Rectal smooth muscle tissue (tissue), 1 donor: ENCODE measurements at regions not wholly inside any gene's neighbourhood (a gene's known extent, or its start where the extent isn't known, plus 50 kb on each side); places are given as distances from the start of the nearest gene placed in this dataset.

Experiments
- H3K27ac ChIP-seq: one replicate; pipeline ENCODE4 v1.7.0; 2013; ENCODE audit warnings: low read depth, low read length, inconsistent platforms
- H3K27me3 ChIP-seq: one replicate; pipeline ENCODE4 v1.7.0; 2013; ENCODE audit warnings: low read length; ENCODE audit not compliant: control insufficient read depth, insufficient read depth
- H3K36me3 ChIP-seq: one replicate; pipeline ENCODE4 v1.7.0; 2013; ENCODE audit warnings: low read length; ENCODE audit not compliant: control insufficient read depth, insufficient read depth
- H3K4me1 ChIP-seq: one replicate; pipeline ENCODE4 v1.7.0; 2013; ENCODE audit warnings: low read length; ENCODE audit not compliant: control insufficient read depth, insufficient read depth
- H3K4me3 ChIP-seq: one replicate; pipeline ENCODE4 v1.7.0; 2013; ENCODE audit warnings: low read length
- H3K9ac ChIP-seq: one replicate; pipeline ENCODE4 v1.7.0; 2013; ENCODE audit warnings: low read length

DNA sequence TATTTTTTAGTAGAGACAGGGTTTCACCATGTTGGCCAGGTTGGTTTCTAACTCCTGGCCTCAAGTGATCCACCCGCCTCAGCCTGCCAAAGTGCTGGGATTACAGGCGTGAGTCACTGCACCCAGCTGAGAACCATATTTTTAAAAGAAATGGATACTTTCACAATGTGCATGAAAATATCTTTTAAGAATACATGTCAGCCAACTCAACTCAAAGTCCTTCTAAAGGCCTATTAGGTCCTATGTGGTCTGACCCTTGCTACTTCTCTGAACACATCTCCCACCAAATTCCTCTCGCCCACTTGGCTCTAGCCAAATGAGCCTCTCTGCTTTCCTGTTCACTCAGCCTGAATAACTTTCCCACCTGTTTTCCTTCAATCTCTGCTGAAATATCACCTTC, 119.6 kb downstream of the MTX2 start:
- Histone ChIP-seq H3K27me3 (no peaks in the 10 kb centered on the region), H3K36me3 (no peaks in the 10 kb centered on the region), H3K27ac (no peak overlapping the region), H3K4me1 (peaks cover 11% of the 10 kb centered on the region), H3K4me3 (no peak overlapping the region), H3K9ac (no peak overlapping the region)

DNA sequence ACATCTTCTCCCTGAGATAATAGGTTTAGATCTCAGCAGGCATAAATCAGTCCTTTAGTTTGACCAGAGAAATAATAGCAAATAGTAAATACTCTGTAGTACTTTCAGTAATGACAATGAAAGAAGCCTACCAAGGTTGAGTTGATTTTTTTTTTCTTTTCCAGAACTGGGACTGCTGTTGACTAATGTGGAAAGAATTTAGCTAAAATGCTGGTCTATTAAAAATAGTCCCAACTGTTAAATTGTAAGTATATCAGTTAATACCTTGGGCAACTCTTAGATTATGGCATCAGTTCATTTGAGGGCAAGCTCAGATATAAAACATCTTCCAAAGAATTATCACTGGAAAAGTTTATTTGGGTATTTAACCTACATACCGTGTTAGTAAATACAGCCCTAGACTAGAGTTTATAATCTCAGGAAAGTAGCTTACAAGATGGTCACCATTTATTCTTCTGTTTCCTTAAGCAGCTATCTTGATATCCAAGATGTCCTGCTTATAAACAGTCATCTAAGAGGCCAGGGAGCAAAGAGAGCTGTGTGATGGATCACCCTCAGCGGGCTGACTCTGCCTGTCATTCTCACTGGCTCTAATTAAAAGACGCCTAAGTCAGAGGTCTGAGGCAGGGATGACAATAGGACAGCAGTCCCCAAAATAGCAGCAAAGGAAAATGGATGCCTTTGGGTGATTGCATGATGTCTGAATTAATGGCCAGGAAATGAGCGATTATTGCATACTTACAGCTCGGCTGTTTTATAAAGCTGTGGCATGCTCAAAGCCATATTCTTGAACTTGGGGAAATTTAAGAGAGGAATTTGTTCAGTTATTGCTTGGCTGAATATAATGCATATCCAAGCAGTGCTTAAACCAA, 121.3 kb downstream of the MTX2 start:
- Histone ChIP-seq H3K27ac (no peak overlapping the region), H3K4me1 (peaks cover 11% of the 10 kb centered on the region), H3K36me3 (no peaks in the 10 kb centered on the region), H3K9ac (no peak overlapping the region), H3K4me3 (no peak overlapping the region), H3K27me3 (no peaks in the 10 kb centered on the region)

DNA sequence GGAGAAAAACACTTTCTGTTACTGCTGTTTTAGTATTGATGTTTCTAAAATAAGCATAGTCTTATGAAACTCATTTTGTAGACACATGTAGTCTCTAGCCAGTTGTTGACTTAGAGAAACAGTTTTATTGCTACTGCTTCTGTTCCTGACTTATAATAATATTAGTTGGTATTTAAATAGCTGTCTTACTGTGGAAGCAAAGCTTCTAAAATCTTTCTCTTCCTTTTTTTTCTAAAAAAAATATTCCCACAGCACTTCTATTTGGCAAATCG, 121.8 kb downstream of the MTX2 start:
- Histone ChIP-seq H3K4me3 (no peak overlapping the region), H3K36me3 (no peaks in the 10 kb centered on the region), H3K27me3 (no peaks in the 10 kb centered on the region), H3K9ac (no peak overlapping the region), H3K4me1 (peaks cover 11% of the 10 kb centered on the region), H3K27ac (no peak overlapping the region)

DNA sequence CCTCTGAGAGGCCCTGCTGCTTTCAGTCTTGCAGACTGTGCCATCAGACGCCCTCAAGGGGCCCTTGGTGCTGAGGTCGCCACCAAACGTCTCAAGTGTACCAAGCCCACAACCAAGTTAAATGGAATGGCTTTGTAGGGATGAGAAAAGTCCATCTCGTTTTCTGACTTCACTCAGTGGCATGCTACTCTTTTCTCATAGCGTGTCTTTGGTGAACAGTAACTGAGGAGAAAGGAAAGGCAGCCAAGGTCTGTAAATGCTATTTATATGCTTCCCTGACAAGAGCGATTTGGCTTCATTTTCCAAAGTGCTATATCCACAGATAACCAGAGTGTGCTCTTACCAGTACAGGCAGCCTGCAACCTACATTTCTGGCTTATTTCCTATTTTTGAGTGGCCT, 123.0 kb downstream of the MTX2 start:
- no peak overlapping the region for H3K9ac ChIP-seq
- H3K4me1 ChIP-seq = peaks cover 11% of the 10 kb centered on the region
- no peak overlapping the region for H3K4me3 ChIP-seq
- H3K27ac ChIP-seq = no peak overlapping the region
- no peaks in the 10 kb centered on the region for H3K27me3 ChIP-seq
- no peaks in the 10 kb centered on the region for H3K36me3 ChIP-seq

DNA sequence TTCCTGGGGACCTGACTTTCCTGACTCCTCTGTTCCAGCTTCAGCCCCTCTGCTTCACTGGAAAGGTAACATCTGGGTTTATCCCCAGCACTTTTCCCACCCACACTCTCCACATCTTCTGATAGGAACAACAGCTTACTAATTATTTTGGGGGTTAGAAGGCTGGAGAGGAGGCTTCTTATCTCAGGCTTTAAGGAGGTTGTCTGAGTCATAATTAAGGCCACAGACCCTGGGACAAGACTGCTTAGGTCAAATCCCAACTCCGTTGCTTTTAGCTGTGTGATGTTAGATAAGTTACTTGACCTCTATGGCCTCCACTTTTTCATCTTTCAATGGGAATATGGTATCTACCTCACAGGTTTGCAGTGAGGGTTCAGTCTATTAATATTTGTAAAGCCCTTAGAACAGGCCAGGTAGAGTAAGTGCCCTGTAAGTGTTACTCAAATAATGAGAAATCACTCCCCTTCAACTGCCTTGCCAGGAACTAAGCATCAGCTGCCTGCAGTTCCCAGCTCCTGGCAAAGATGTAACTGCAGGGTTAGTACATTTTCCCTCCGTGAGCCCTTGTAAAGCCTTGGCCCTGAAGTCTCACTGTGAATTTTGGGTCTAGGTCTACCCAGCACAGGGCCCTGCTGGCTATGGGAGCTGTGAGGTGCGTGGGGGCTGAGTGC, 123.6 kb downstream of the MTX2 start:
- Histone ChIP-seq H3K27ac (no peak overlapping the region), H3K4me3 (no peak overlapping the region), H3K27me3 (no peaks in the 10 kb centered on the region)

DNA sequence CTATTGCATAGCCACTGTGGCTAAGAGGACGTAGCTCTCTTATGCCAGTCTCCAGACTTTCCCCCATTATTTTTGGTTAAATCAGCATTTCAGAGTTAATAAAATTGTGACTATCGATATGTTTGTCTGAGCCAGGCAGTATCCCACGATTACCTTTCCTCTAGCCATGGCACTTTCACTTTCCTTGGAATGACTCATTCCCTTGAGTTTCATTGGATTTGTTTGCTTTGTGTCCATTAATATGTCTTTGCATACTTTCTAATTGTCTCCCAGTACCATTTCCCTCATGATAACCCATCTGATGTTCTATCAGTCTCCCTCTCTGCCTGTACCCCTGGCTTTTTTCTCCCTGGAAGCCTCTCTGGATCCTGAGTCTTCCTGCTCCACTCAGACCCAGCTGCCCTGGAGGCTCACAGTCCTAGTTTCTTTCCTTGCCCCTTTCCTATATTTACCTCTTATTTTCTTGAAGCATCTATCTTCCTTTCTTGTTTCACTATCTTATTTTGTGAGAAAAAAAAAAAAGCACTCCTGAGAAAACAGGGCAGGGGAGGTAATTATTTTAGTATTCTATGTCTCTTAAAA, 126.1 kb downstream of the MTX2 start:
- Histone ChIP-seq H3K27me3 (no peaks in the 10 kb centered on the region), H3K4me1 (peaks cover 11% of the 10 kb centered on the region), H3K4me3 (no peak overlapping the region), H3K36me3 (no peaks in the 10 kb centered on the region), H3K9ac (no peak overlapping the region), H3K27ac (no peak overlapping the region)

More for the DNA sequence above, 123.6 kb downstream of the MTX2 start:
- Histone ChIP-seq H3K4me1 (peaks cover 11% of the 10 kb centered on the region), H3K36me3 (no peaks in the 10 kb centered on the region), H3K9ac (no peak overlapping the region)

DNA sequence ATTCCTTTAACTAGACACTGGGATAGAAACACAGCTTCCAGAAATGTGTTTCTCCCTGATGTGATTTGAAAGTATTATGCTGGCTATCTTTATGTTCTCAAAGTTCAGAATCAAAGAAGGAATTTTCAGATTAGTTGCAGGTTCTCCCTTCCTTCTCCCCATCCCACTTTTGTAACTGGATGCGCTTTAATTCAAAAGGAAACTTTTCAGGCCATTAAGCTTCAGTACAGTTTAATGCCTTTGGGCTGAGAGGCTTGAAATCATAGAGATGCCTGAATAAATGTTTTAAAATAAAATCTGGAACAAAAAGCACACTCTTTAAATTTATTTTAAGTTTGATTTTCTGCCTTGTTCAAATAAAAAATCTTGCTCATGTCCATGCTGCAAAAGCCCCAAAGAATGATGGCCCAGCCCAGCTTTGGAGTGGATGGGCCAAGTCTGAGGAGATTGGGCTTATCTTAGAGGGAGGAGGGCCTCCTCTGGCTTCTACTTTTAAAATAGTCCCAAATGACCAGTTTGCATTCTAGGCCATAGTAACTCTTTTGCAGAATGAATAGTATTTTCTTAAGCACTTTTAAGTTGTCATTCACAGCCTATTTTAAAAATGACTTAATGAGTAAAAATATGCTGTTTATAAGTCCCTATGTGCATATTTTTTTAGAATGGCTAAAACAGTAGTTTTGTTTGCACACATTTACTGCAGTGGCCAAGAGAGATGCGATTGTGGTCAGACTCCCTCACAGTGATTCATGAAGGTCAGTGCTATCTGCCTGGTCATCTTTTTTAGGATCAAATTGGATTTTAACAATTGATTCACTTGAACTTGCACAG, 129.2 kb downstream of the MTX2 start:
- Histone ChIP-seq H3K36me3 (no peaks in the 10 kb centered on the region), H3K27ac (no peak overlapping the region), H3K4me1 (no peaks in the 10 kb centered on the region), H3K9ac (no peak overlapping the region), H3K4me3 (no peak overlapping the region), H3K27me3 (no peaks in the 10 kb centered on the region)

DNA sequence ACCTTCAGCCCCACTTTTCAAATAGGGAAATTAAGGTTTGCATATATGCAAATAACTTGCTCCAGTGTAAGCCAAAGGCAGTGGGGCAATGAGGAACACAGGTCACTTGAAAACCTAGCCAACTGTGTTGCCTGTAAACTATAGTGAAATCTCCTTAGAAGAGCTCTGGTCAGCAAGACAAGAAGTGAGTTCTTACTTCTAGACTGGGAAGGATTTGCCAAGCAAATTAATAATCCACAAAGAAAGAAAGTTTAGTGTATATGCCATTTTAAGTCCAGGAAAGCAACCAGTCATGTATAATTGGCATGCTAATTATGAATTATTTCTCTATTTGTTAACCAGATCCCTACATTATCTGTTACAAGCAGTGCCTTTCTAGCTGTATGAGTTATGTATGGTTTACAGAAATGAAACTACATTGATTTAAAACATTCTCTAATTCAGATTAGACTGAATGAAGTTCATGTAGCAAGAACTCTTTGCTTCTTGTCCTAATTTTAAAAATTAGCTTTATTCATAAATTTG, 129.9 kb downstream of the MTX2 start:
- Histone ChIP-seq H3K4me3 (no peak overlapping the region), H3K9ac (no peak overlapping the region), H3K36me3 (no peaks in the 10 kb centered on the region), H3K4me1 (no peaks in the 10 kb centered on the region), H3K27me3 (no peaks in the 10 kb centered on the region), H3K27ac (no peak overlapping the region)

DNA sequence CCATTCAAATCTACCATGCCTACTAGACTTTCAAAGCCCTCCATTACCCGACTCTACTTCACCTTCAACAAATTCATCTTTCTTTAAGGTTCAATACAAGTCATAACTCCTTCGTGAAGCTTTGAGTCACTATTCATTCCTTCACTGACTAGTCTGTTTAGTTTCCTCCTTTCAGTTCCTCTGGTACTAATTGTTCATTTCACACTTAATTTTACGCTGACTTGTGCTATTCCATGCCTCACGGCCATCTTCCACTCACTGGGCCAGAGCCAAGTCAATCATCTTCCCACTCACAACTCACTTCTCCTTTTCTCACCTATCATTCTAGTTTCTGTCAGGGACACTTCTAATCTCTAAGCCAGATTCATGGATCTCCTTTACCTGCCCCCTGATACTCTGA, 136.2 kb downstream of the MTX2 start:
- H3K27ac ChIP-seq = no peak overlapping the region
- no peaks in the 10 kb centered on the region for H3K36me3 ChIP-seq
- H3K27me3 ChIP-seq = no peaks in the 10 kb centered on the region
- no peak overlapping the region for H3K9ac ChIP-seq
- no peak overlapping the region for H3K4me3 ChIP-seq
- H3K4me1 ChIP-seq = no peaks in the 10 kb centered on the region

DNA sequence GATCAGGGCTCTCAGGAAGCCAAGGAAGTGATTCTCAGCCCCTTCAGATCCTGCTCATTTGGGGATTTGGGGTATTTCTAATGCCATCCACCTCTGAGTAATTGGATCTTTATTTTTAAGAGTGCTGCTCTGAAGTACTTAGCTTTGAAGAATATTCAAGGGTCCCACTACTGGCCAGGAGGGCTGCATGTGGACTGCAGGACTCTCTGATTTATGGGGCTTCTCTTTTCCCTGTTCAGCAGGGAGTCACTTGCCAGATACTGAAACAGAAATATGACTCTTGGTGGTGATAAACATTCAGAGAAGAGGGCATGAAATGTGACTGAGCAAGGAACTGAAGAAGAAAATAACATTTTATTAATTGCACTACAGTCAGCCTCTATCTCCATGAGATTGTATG, 138.5 kb downstream of the MTX2 start:
- no peak overlapping the region for H3K27ac ChIP-seq
- H3K27me3 ChIP-seq = no peaks in the 10 kb centered on the region
- no peaks in the 10 kb centered on the region for H3K4me1 ChIP-seq
- H3K4me3 ChIP-seq = no peak overlapping the region
- no peaks in the 10 kb centered on the region for H3K36me3 ChIP-seq
- H3K9ac ChIP-seq = no peak overlapping the region

DNA sequence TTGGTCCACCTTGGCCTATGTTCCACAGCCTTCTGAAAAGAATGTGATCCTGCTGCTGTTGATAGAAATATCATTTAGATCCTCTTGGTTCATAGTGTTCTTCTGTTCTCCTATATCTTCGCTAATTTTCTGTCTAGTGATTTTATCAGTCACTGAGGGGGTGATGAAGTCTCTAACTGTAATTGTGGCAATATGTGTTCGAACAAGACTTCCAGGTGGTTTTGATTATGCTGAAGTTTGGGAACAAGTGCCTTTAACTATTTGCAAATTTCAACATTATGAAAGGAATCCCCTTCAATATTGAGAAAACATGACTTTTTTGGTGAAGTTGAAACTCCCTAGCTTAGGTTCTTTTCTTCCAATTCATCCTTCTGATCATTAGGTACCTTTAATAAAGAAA, 140.4 kb downstream of the MTX2 start:
- Histone ChIP-seq H3K9ac (no peak overlapping the region), H3K4me1 (no peaks in the 10 kb centered on the region), H3K27ac (no peak overlapping the region), H3K27me3 (no peaks in the 10 kb centered on the region), H3K4me3 (no peak overlapping the region), H3K36me3 (no peaks in the 10 kb centered on the region)

DNA sequence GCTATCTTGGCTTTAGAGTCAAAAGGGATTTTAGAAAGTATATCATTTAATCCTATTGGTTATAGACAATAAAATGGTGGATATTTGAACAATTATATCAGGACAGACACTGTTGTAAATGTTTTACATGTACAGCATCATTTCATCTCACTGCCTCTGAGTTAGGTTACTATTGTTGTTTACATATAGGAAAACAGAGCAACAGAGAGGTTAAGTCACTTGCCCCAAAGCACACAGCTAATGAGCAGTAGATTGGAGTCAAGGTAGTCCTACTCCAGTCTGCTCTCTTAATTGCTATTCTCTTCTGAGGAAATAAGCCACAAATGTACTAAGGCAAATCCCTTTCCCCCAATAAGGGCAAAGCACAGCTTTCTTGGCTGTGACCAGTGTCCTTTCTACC, 142.9 kb downstream of the MTX2 start:
- H3K27me3 ChIP-seq = no peaks in the 10 kb centered on the region
- no peaks in the 10 kb centered on the region for H3K36me3 ChIP-seq
- H3K4me1 ChIP-seq = no peaks in the 10 kb centered on the region
- H3K9ac ChIP-seq = no peak overlapping the region
- H3K27ac ChIP-seq = no peak overlapping the region
- no peak overlapping the region for H3K4me3 ChIP-seq
